K562 (cell line): ENCODE measurements at regions not wholly inside any gene's neighbourhood (a gene's known extent, or its start where the extent isn't known, plus 50 kb on each side); places are given as distances from the start of the nearest gene placed in this dataset.

Experiments
- ATAC-seq: fragments of 200-7000 bp; cut with Tn5 transposase; 3 replicates; pipeline ENCODE4 v1.9.1; 2020; ENCODE audit warnings: moderate library complexity
- BruUV-seq: library from RNA; stranded (reverse); fragments of 400-500 nt; replicated peaks from 2 replicates; lab custom pipeline; 2021; lab: Mats Ljungman, UMichigan
- CTCF ChIA-PET: fragments of 300-600 bp; formaldehyde crosslinking; extraction: SDS; loops from one replicate; lab custom pipeline; 2021; ENCODE audit warnings: low intra/inter-chr PET ratio; lab: Yijun Ruan, JAX
- POLR2A ChIA-PET: fragments of 300-600, 350-650 bp; sonication (Branson Sonifier 250); formaldehyde crosslinking; extraction: SDS; loops from one replicate; lab custom pipeline; 2021; ENCODE audit warnings: antibody characterized with exemption, inconsistent platforms; lab: Yijun Ruan, JAX
- DNase-seq, 4 experiments: peaks; one replicate each; pipeline versions ENCODE4 v3.0.0 to v3.0.0-alpha.2; 2011 to 2018; ENCODE audit warnings: low spot score in 3 of 4, mixed read lengths in 3 of 4; ENCODE audit errors: extremely low read depth in 1 of 4
- FAIRE-seq: peaks from 2 replicates; lab custom pipeline; 2011; peaks lifted over from hg19 to GRCh38; lab: Jason Lieb, UNC
- H2AFZ ChIP-seq: 2 replicates; pipeline ENCODE4 v1.6.0; 2011; ENCODE audit warnings: low read depth, low read length, control low read depth, inconsistent platforms
- H3K27ac ChIP-seq: fragments of 200-600 bp; 3 replicates; pipeline ENCODE4 v1.8.0; 2011; ENCODE audit warnings: low read depth, mild to moderate bottlenecking, control low read depth, inconsistent platforms, low read length, moderate library complexity, mixed read lengths; ENCODE audit errors: extremely low read depth
- H3K27me3 ChIP-seq, 2 experiments: fragments of 300-600 bp in 1 of 2; 2 replicates in 1 of 2; 3 replicates in 1 of 2; pipeline versions ENCODE4 v1.6.0 to v1.8.0; 2011; ENCODE audit warnings: inconsistent platforms in 2 of 2, low read length in 2 of 2, mild to moderate bottlenecking in 1 of 2, mixed read lengths in 1 of 2, moderate library complexity in 1 of 2; ENCODE audit not compliant: control insufficient read depth in 2 of 2, insufficient read depth in 2 of 2
- H3K36me3 ChIP-seq: fragments of 300-600 bp; 3 replicates; pipeline ENCODE4 v1.8.0; 2011; ENCODE audit warnings: mild to moderate bottlenecking, low read length, inconsistent platforms; ENCODE audit not compliant: control insufficient read depth, insufficient read depth
- H3K4me1 ChIP-seq, 2 experiments: fragments of 200-600 bp in 1 of 2; replicated peaks in 1 of 2; 2 replicates in 1 of 2; 3 replicates in 1 of 2; pipeline versions ENCODE4 v1.5.1 to v1.8.0; 2011; ENCODE audit warnings: inconsistent platforms in 2 of 2, low read length in 2 of 2, mild to moderate bottlenecking in 1 of 2, mixed read lengths in 1 of 2, moderate library complexity in 1 of 2; ENCODE audit not compliant: control insufficient read depth in 2 of 2, insufficient read depth in 2 of 2
- H3K4me2 ChIP-seq: 2 replicates; pipeline ENCODE4 v1.6.1; 2011; ENCODE audit warnings: low read length, control low read depth, inconsistent platforms, mixed read lengths; ENCODE audit not compliant: insufficient read depth
- H3K4me3 ChIP-seq: fragments of 200-600 bp; sonication (generic), shearing (Covaris generic); 2 replicates; pipeline ENCODE4 v1.5.1; 2016; ENCODE audit warnings: control low read depth, inconsistent platforms
- H3K79me2 ChIP-seq: fragments of 200-600 bp; 3 replicates; pipeline ENCODE4 v1.8.0; 2011; ENCODE audit warnings: low read length, inconsistent platforms; ENCODE audit not compliant: control insufficient read depth, insufficient read depth
- H3K9ac ChIP-seq, 2 experiments: 2 replicates each; pipeline versions ENCODE4 v1.6.0 to v1.6.1; 2011; ENCODE audit warnings: low read depth in 2 of 2, low read length in 2 of 2, control low read depth in 1 of 2, inconsistent platforms in 1 of 2, mild to moderate bottlenecking in 1 of 2, mixed read lengths in 1 of 2; ENCODE audit not compliant: insufficient read depth in 1 of 2
- H3K9me1 ChIP-seq: one replicate; pipeline ENCODE4 v1.6.0; 2011; ENCODE audit warnings: inconsistent platforms, mild to moderate bottlenecking, low read length, moderate library complexity; ENCODE audit not compliant: control insufficient read depth, insufficient read depth
- H3K9me3 ChIP-seq: replicated peaks from 2 replicates; pipeline ENCODE4 v1.5.1; 2011; ENCODE audit warnings: low read depth, low read length, inconsistent platforms; ENCODE audit not compliant: control insufficient read depth, insufficient read depth
- H4K20me1 ChIP-seq: replicated peaks from 2 replicates; pipeline ENCODE4 v1.6.1; 2011; ENCODE audit warnings: low read length, inconsistent platforms, mixed read lengths; ENCODE audit not compliant: control insufficient read depth, insufficient read depth
- BRF2 ChIP-seq: IDR thresholded peaks from 3 replicates; pipeline ENCODE4 v1.6.1; 2011; ENCODE audit warnings: borderline replicate concordance, mild to moderate bottlenecking; ENCODE audit not compliant: insufficient read length, insufficient read depth
- E2F8 ChIP-seq: fragments of 450-650 bp; IDR thresholded peaks from 2 replicates; pipeline ENCODE4 v1.7.1; 2018; ENCODE audit warnings: mild to moderate bottlenecking, low read depth; ENCODE audit not compliant: partially characterized antibody
- FOS ChIP-seq: IDR thresholded peaks from 3 replicates; pipeline ENCODE4 v1.6.1; 2011; ENCODE audit not compliant: insufficient read length; ENCODE audit errors: extremely low read depth
- GMEB1 ChIP-seq: fragments of 250-450 bp; sonication (Bioruptor Pico); IDR thresholded peaks from 2 replicates; pipeline ENCODE4 v1.4.0; 2020; ENCODE audit warnings: mild to moderate bottlenecking
- GTF2F1 ChIP-seq: IDR thresholded peaks from 2 replicates; pipeline ENCODE4 v1.6.1; 2011; ENCODE audit warnings: low read depth, low read length, improper control_type of control experiment
- HMG20A ChIP-seq: fragments of 450-650 bp; formaldehyde crosslinking; conservative IDR thresholded peaks from 2 replicates; pipeline ENCODE4 v1.4.0; 2020; ENCODE audit warnings: mild to moderate bottlenecking, mixed read lengths
- IRF9 ChIP-seq: fragments of 450-650 bp; IDR thresholded peaks from 2 replicates; pipeline ENCODE4 v1.6.1; 2016; ENCODE audit warnings: missing biosample characterization, missing genetic modification characterization
- KDM4B ChIP-seq, 2 experiments: fragments of 450-650 bp in 1 of 2; sonication (generic) in 1 of 2; IDR thresholded peaks; 2 replicates each; pipeline ENCODE4 v1.6.1; 2016 to 2017; ENCODE audit warnings: borderline replicate concordance in 2 of 2, antibody characterized with exemption in 1 of 2, low read depth in 1 of 2, mild to moderate bottlenecking in 1 of 2
- KLF1 ChIP-seq: fragments of 450-650 bp; IDR thresholded peaks from 2 replicates; pipeline ENCODE4 v1.6.1; 2016; ENCODE audit warnings: missing genetic modification characterization, missing compliant biosample characterization
- NFXL1 ChIP-seq: fragments of 450-650 bp; formaldehyde crosslinking; IDR thresholded peaks from 2 replicates; pipeline ENCODE4 v1.4.0; 2021; ENCODE audit warnings: mild to moderate bottlenecking
- NR2F6 ChIP-seq: fragments of 450-650 bp; formaldehyde crosslinking; IDR thresholded peaks from 2 replicates; pipeline ENCODE4 v1.4.0; 2020; ENCODE audit warnings: mild to moderate bottlenecking
- ZC3H11A ChIP-seq: IDR thresholded peaks from 2 replicates; pipeline ENCODE4 v1.6.1; 2012; ENCODE audit warnings: low read depth, low read length, improper control_type of control experiment
- ZFPM2 ChIP-seq: fragments of 250-450 bp; sonication (Bioruptor Pico); IDR thresholded peaks from 2 replicates; pipeline ENCODE4 v1.5.1; 2022; ENCODE audit warnings: mild to moderate bottlenecking
- ZNF184 ChIP-seq: sonication (generic); formaldehyde crosslinking; IDR thresholded peaks from 2 replicates; pipeline ENCODE4 v1.5.0; 2020; ENCODE audit warnings: missing genetic modification reagents
- ZNF586 ChIP-seq: fragments of 450-650 bp; formaldehyde crosslinking; conservative IDR thresholded peaks from 2 replicates; pipeline ENCODE4 v1.4.0; 2020; ENCODE audit warnings: mild to moderate bottlenecking, moderate library complexity
- ZNF639 ChIP-seq, 2 experiments: fragments of 200-800 bp in 1 of 2; sonication (Bioruptor generic) in 1 of 2; sonication (generic) in 1 of 2; formaldehyde crosslinking in 1 of 2; IDR thresholded peaks in 1 of 2; conservative IDR thresholded peaks in 1 of 2; 2 replicates each; pipeline versions ENCODE4 v1.5.0 to v1.6.1; 2016 to 2020; ENCODE audit warnings: missing compliant biosample characterization in 1 of 2, missing genetic modification characterization in 1 of 2, missing genetic modification reagents in 1 of 2
- WGBS: fragments of 100-300 bp; shearing (Covaris generic); methylation state at CpG from one replicate; pipeline ENCODE4 v1.1.6; 2016; ENCODE audit warnings: low coverage, mixed read lengths; ENCODE audit not compliant: insufficient coverage; ENCODE audit errors: missing lambda C conversion rate; 5-methylcytosine and 5-hydroxymethylcytosine counted together
- in situ Hi-C: fragments of 300-500 bp; cut with MboI; formaldehyde crosslinking; loops from 4 replicates; pipeline ENCODE4 v1.15.0; 2018; ENCODE audit warnings: inconsistent platforms, mixed read lengths
- intact Hi-C: fragments of 100-400 bp; cut with micrococcal nuclease; formaldehyde crosslinking; loops from 2 replicates; pipeline ENCODE4 v1.14.2; 2022

- no peaks in the 10 kb centered on the region for H3K79me2 ChIP-seq
- FAIRE-seq, result no peak
- intact Hi-C loops, result loop anchor here (10.0 kb wide), 2 partner anchors 146 to 184 kb away; partner anchors contain the start of gene RTL1
- no peaks in the 10 kb centered on the region for H3K4me1 ChIP-seq
- DNase-seq, result no peak
- ATAC-seq, result no peak
- no peak overlapping the region for H3K9ac ChIP-seq
- peaks cover 0 to 29% of the 10 kb centered on the region in 2 experiments; a peak in 3 of 5 replicates for H3K27me3 ChIP-seq
- in situ Hi-C loops, result loop anchor here (10.0 kb wide), 1 partner anchor 174 kb away; no protein-coding TSS in a partner anchor
- no TSS peak for BruUV-seq
- H3K36me3 ChIP-seq, result no peaks in the 10 kb centered on the region
- H3K9me3 ChIP-seq, result no peaks in the 10 kb centered on the region
- 2% methylated on average over 5 of the region's 6 CpGs for WGBS
- POLR2A ChIA-PET, result interaction anchor here (0.6 kb wide), 1 partner anchor 413 kb away, joined by 3 read pairs; no protein-coding TSS in a partner anchor
- H2AFZ ChIP-seq, result no peak overlapping the region
- no peak overlapping the region for H3K4me3 ChIP-seq
- no peak overlapping the region for H3K27ac ChIP-seq
- H4K20me1 ChIP-seq, result no peaks in the 10 kb centered on the region
- CTCF ChIA-PET, result no interaction called here
- no peak overlapping the region for H3K4me2 ChIP-seq
- H3K9me1 ChIP-seq, result no peaks in the 10 kb centered on the region
- no peak for TF ChIP-seq BRF2
- TF ChIP-seq KDM4B (IDR thresholded peaks at IDR 0.05; ENCODE audit: borderline replicate concordance in 2 of 2, low read depth in 1 of 2), result no peak
- no peak for TF ChIP-seq GTF2F1
- TF ChIP-seq GMEB1 (CRISPR knock-in tag), result no peak
- no peak for TF ChIP-seq ZC3H11A
- no peak for TF ChIP-seq ZNF184 (CRISPR knock-in tag)
- TF ChIP-seq NFXL1 (CRISPR knock-in tag), result no peak
- TF ChIP-seq IRF9 (tag), result no peak
- no peak for TF ChIP-seq ZNF639 (CRISPR knock-in tag; conservative IDR thresholded peaks at IDR 0.05 in 1 of 2, IDR thresholded peaks at IDR 0.05 in 1 of 2)
- TF ChIP-seq KLF1 (tag), result no peak
- TF ChIP-seq FOS, result no peak
- TF ChIP-seq ZFPM2, result no peak
- no peak for TF ChIP-seq HMG20A
- TF ChIP-seq E2F8, result no peak
- no peak for TF ChIP-seq ZNF586
- no peak for TF ChIP-seq NR2F6 (CRISPR knock-in tag)
Measured at GRCh38 chr14:101088395-101088667, 184.8 kb upstream of the RTL1 start.
